ENCODE measurements at regions not wholly inside any gene's neighbourhood (a gene's known extent, or its start where the extent isn't known, plus 50 kb on each side); places are given as distances from the start of the nearest gene placed in this dataset.
"Not testable (repeated sequence)": the region's sequence is repeated elsewhere in the genome, so short reads cannot be mapped to it uniquely, and the experiment has no call there.

DNA sequence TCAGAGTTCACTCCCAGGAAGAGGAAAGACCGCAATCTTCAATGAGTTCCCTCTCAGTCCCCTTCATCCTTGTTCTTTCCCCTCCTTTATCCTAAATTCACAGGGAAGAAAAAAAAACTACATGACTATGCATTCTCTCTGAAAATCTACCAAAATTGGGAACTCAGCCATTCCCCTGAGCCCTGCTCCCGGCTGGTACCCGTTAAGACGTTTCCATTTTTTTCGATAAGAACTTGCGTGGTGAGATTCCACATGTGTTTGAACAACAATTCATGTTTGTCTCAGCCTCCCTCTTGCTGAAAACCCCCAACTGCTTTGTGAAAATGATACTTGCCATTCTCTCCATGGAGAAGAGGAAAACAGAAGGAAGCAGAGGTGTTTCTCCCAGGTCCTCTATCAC is 318.7 kb upstream of the ID2 start:
- no peak for DNase-seq (ENCODE audit: low read depth in 3 of 3)

DNA sequence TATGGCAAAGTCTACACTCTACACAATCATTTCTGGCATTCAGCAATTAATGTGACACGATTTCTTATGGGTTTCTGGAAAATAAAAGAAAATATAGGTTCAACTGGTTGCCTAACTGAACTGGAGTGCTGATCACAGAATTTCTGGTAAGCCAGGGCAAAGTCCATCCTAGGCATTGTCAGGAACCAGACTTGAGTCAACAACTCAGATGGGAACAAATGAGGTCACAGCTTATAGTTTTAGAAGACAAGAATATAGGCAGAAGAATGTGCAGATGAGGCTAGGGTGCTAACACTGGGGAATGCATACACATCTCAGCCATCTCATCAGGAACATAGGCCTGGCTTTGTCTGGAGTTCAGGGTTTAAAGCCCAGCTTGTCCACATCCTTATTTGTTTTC is 317.2 kb upstream of the ID2 start:
- no peak for DNase-seq (ENCODE audit: low read depth in 3 of 3)

DNA sequence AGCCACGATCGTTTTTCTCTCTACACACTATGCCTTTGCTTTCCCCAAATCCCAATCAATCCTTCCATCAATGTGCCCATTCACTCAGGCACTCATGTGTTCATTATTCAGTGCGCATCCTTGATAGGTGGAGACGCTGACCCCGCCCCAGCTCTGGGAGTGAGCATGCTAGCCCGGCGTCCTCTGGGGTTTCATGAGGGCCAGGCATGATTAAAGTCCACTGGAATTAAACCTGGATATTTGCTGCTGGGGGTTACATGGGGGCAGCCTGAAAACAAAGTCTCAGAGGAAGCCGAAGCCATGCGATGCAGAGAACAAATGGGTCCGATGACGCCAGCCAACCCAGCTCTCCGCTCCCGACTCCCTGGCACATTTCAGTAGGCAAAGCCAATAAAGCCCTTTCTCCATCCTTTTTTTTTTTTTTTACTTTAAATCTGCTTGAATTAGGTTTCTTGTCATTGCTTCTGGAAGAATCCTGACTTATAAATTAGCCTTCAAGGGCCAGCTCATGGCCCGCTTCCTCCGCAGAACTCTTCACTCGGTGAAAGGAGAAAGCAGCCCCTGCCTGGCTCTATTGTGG is 316.4 kb upstream of the ID2 start:
- no peak for DNase-seq (ENCODE audit: low read depth in 3 of 3)

DNA sequence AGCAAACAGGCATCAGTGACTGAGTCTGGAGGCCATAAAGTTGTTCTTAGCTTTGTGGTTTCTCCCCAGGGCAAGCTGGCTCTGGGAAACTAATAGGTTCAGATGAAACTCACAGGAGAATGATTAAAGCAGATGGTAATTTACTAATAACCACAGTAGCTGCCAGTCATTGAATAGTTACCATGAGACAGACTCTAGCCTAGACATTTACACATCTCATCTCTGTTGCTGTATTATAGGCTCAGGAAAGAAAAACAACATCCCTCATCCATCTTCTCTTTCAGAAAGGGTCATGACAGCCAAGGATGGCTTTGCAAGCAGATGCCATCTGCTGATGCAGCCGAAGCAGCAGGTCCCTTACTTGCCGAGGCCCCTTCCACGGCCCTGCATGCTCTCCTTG is 314.0 kb upstream of the ID2 start:
- no peak for DNase-seq (ENCODE audit: low read depth in 3 of 3)

DNA sequence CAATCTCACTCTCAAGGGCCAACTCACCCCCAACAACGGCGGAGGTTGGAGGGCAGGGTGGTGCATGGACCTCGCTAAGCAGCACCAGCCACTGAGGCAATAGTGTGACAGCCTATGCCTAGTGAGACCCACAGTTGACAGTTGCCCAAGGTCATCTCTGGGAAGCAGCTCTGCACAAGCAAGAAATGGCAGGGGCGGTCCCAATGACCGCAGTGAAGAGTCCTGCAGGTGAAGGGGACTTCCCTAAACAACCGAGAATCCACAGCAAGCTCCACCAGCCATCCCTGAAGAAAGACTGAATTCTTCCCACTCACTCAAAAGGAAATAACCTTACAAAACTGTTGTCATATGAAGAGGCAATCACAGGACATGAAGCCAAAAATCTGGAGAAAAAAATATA is 313.4 kb upstream of the ID2 start:
- no peak for DNase-seq (ENCODE audit: low read depth in 3 of 3)

DNA sequence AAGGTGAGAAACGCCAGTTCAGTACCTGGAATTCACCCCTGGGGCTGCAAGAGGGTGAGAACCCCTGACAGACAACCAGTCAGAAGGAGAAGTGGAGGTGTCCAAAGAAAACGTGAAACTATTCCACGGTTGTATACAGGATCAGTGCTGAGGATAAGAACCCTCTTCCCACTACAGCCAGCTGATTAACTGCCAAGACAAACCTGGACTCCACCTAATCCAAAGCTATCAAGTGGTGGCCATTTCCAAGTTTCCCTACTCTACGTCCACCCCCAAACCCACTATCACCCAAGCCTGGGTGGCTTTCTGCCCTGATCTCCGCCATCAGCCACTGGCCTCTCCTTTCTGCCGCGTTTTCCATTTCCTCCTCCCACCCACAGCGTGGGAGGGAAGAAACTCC is 312.3 kb upstream of the ID2 start:
- DNase-seq (ENCODE audit: low read depth in 3 of 3): no peak

DNA sequence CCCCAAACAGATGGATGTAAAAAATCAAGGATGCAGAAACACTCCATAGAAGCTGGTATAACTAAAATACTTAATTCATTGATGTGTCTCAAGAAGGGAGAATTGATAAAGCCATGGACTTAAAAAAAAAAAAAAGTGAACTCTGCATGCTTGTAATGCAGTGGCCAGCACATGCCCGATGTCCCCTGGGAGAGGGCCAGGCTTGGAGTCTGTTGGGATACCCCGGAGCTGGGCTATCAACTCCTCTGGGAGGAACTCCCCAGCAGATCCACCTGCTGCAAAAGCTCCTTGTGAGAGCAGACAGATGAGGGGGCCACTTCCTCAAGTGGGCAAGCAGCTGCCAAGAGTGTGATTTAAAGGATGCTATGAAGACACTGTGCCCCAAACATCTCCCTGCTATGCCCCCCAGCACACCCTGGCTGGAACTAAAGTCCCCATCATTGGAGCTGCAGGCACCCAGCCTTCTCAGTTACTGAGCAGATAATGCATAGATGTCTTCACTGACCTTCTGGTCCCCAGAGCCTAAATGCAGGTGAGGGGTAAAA is 311.5 kb upstream of the ID2 start:
- DNase-seq (ENCODE audit: low read depth in 3 of 3): no peak

DNA sequence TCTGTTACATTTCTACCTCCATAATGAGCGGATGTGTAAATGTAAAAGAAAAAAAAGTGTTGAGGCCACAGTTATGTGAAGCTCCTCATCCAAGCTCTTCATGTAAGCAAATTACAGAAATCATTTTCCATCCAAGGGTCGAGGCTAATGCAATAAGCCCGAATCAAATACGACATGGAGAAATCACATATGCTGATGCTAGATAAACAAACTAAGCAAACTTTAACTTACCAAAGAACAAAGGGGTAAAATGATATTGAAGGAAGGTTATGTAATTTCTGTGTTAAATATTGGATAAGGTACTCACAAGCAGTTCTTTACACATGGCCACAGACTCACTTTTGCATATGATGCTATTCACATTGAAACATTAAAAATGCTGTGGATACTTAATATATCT is 310.2 kb upstream of the ID2 start:
- DNase-seq (ENCODE audit: low read depth in 3 of 3): no peak

DNA sequence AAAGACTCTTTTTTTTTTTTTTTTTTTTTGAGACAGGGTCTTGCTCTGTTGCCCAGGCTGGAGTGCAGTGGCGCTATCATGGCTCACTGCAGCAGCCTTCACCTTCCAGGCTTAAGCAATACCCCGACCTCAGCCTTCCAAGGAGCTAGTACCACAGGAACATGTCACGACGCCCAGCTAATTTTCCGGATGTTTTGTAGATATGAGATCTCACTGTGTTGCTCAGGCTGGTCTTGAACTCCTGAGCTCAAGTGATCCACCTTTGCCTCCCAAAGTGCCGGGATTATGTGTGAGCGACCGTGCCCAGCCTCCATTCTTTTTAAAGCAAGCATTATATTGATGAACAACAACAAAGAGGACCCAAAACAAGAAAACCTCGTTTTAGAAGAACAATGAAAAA is 307.1 kb upstream of the ID2 start:
- DNase-seq (ENCODE audit: low read depth in 3 of 3): no peak

DNA sequence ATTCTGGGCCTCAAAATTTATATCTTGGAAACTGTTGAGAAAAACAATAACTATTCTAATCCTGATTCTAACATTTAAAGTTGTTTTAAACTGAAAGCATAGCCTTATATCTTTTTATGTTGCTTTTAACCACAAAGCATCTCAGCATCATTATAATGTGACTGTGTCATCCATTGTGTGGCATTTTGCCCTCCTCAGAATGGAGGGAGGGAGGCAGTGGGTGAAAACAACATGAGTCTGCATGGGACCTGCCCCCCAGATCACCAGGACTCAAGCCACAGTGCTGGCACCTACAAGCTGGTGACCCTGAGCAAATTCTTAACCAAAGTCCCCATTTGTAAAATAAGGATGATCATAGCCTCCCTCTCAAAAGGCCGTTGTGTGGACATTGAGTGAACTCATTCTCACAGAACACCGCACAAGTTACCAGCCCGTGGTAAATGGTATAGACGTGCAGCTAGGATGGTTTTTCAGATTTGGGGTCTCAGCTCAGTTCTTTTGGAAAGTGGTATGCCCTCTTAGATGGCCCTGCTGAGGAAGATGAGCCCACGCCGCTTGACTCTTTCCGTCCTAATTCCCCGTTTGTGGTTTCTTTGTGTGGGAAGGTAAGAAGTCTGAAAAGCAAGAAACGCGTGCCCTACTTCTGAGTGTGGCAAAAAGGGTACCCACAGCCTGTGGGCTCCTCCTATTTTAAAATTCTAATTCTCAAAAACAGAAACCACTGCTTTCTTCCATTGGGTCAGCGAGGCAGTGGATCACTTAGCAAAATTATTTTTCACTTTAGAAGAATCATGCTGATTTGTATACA is 305.0 kb upstream of the ID2 start:
- DNase-seq (ENCODE audit: low read depth in 3 of 3): no peak

DNA sequence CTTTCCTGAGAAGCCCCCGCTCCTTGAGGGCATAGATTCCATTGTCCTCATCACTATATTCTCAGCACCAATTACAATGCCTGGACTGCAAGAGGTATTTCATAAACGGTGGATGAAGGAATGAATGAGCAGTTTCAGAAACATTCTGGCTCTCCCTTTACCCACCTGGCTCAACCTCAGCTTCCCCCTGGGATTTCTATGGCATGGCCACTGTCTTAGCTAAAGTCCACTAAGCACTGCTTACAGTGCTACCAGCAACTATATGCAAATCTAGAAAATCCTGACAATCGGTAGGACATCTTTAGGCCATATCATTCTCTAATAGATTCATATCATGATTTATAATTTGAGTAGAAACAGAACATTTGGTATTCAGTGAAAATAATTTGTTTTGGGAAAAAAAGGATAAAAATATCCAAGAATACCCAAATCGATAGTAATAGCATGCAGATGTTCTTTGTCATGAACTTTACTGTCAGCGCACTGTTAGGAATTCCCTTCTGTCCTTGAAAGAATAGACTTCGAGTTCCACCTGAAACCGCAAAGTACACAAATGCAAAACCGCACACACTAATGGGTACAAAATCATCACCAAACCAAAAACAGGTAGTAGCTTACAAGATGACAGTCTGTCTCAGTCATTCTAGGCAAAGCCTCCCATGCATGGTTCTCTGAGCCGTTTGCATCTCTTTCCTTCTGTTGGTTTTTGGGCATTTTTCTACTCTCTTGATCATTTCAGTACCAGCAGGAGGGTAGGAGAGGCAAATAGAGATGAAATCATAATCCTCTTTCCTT is 303.6 kb upstream of the ID2 start:
- no peak for DNase-seq (ENCODE audit: low read depth in 3 of 3)

DNA sequence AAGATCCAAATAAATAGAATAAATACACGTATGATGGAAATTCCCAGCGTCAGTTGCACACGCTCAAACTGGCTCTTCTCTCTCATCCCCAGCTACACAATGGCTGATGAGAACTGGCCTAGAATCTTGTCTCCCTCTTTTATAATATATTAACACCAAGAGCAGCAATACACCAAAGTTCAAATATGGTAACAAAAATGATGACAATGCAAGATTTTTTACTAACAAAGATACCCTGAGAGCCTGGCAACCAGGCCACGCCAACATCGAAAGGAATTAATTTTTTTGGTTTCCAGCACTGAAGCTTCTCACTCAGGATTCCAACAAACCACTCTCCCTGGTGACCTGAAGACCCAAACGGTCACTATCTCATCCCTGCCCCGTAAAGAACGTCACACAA is 302.7 kb upstream of the ID2 start:
- DNase-seq (ENCODE audit: low read depth in 3 of 3): no peak

DNA sequence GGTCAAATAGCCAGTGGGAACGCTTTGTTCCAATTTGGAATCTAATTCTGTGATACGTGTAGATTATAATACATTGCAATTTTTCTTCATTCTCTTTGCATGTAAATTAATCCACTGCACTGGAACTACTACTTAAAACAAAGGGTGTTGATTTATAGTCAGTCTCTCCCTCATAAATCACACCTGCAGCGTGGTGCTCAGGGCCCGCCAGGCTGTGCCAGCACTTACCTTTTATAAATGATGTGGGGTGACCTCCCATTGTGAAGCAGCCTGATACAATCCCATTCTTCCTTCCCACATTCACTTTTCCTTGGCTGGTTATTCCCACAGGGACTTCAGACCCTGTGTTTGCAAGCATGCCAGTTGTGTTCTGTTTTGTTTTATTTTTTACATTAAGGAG is 302.3 kb upstream of the ID2 start:
- no peak for DNase-seq (ENCODE audit: low read depth in 3 of 3)

DNA sequence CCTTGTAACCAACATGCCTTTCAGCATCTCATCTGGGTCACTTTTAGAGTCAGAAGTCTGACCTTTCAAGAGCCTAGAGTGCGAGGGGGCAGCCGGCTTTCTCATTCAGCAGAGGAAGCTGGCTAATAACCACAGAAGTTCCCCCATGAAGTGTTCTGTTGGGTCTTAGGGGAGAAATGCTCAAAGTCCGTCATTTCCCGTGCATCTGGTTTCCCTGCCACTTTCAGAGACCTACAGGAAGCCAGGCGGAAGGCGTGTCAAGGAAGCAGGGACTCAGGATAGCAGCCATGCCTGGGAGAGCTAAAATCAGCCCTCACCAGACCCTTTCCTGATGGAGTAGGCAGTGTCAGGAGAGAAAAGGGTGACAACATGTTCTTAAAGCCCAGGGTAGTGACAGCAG is 301.8 kb upstream of the ID2 start:
- DNase-seq (ENCODE audit: low read depth in 3 of 3): no peak

DNA sequence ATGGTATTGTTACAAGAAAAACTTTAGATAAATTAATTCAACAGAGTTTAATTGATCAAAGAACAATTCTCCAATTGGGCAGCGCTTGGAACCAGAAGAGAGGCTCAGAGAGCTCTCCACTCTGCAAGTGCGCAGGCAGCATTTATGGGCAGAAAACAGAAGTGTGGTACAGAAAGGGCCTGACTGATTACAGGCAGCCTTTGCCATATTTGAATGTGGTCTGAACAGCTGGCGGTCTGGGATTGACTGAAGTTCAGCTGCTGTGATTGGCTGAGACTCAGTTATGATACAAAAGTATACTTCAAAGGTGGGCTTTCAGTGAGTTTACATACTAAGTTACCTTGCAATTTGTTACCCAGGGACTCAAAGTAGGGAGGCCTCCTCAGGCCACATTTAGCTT is 301.3 kb upstream of the ID2 start:
- no peak for DNase-seq (ENCODE audit: low read depth in 3 of 3)

DNA sequence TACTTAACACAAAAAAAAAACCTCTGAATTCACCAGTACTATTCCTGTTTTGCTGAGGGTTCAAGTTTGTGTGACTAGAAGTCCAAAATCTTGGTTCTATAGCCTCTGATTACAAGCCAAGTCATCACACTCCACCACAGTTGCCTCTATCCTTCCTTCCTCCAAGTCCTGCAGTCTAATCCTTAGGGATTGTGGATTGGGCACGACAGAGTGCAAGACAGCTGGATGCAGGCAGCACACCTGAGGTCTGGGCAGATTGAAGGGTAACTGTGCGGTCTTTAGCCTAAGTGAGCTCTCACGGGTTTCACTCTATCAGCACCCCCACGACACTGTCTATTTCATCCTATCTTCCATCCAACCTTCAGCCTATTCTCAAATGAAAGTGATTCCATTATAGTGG is 299.4 kb upstream of the ID2 start:
- DNase-seq (ENCODE audit: low read depth in 3 of 3): no peak

DNA sequence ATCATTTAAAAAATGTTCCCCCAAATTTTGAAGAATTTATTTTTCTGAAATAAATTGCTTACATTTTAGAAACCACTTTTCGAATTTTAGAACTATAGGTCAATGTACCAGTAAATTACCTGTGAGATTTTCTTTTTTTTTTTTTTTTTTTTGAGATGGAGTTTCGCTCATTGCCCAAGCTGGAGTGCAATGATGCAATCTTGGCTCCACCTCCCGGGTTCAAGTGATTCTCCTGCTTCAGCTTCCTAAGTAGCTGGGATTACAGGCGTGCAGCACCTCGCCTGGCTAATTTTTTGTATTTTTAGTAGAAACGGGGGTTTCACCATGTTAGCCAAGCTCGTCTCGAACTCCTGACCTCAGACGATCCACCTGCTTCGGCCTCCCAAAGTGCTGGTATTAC is 295.1 kb upstream of the ID2 start:
- not testable (repeated sequence) for DNase-seq (ENCODE audit: low read depth in 3 of 3)

DNA sequence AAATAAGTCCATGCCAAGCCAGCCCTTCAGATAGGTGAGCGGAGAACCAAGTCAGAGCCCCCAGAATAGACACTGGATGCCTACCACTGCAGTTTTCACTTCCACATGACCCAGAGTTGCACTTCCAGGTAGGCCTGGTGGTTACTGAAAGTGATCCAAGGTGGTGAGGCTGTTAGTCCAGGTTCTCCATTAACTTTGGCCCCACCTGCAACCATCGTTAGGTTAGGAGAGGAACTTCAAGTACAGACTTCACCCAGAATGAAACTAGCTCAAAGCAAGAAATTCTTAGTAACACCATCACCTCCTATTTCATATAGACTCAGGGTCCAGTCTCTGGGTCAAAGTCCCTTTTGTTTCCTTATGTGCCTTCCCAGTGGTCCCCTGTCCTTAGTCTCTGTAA is 293.1 kb upstream of the ID2 start:
- no peak for DNase-seq (ENCODE audit: low read depth in 3 of 3)

DNA sequence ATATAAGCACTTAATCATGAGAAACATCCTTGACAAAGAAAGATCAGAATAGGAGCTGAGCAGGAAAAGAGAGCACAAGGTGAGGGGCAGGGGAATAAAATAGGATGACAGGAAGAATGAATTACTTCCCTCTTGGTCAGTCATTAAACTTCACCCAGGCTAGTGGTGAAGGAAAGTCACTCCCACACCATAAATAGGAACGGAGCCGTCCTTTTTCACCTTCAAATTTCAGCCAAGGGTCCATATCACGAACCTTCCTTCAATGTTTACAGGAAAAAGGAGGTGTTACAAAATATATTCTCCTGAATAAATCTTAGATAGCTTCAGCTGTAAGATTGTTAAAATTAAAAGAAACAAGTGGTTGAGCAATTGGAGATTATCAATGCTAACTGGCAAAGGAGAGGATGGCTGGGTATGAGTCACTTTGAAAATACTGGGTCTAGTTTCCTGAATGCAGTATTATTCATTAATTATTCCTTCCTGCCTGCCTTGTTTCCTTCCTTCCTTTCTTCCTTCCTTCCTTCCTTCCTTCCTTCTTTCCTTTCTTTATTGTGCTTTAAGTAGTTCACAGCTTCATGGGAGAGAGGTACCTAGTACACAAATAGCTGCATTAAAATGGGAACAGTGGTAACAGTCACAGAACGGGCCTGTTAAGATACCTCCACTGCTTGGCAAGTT is 292.3 kb upstream of the ID2 start:
- no peak for DNase-seq (ENCODE audit: low read depth in 3 of 3)

DNA sequence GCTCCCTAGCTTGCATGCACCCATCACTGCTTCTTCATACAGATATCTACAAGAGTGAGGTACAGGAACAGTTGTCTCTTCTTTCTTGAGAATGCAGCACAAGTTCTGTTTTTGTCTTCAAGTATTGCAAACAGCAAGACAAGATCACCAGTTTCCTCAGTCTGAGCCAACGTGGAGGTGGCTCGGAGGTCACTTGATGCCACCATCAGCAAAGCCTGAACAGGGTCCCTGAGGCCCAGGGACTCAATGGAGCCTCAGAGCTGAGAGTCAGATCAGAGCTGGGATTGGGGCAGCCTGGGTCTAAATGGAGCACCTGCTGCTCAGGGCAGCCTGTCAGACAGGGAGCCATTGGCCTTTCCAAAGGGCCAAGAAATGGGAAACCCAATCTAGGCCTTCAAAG is 290.7 kb upstream of the ID2 start:
- DNase-seq (ENCODE audit: low read depth in 3 of 3): no peak

DNA sequence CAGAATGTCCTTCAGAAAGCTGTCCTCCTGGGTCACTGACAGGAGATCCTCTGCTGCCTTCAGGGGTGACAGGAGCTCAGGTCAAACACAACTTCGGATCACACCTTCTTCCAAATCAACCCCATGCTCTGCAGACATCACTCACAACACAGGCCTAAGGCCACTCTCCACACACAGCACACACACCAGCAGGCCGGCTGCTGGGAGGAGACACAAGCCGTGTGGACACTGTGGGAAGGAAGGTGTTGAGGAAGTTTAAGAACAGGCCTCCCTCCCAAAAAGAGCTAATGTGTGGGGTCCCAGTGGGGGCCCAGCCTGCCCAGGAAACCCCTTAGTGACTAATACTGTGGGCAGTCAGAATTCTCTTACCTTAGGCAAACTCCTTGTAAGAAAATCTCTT is 290.3 kb upstream of the ID2 start:
- DNase-seq (ENCODE audit: low read depth in 3 of 3): no peak
